Mucosa of rectum (tissue), 2 donors: ENCODE measurements at regions not wholly inside any gene's neighbourhood (a gene's known extent, or its start where the extent isn't known, plus 50 kb on each side); places are given as distances from the start of the nearest gene placed in this dataset.

Experiments
- H3K27ac ChIP-seq, 2 donors: one replicate each; pipeline ENCODE4 v1.7.0; 2013; ENCODE audit warnings: inconsistent platforms in 2 of 2, low read depth in 2 of 2, low read length in 2 of 2
- H3K27me3 ChIP-seq, 2 donors: one replicate each; pipeline ENCODE4 v1.7.0; 2013; ENCODE audit warnings: low read length in 2 of 2; ENCODE audit not compliant: control insufficient read depth in 2 of 2, insufficient read depth in 2 of 2
- H3K36me3 ChIP-seq, 2 donors: one replicate each; pipeline ENCODE4 v1.7.0; 2013; ENCODE audit warnings: low read length in 2 of 2; ENCODE audit not compliant: control insufficient read depth in 2 of 2, insufficient read depth in 2 of 2
- H3K4me1 ChIP-seq, 2 donors: one replicate each; pipeline ENCODE4 v1.7.0; 2013; ENCODE audit warnings: low read length in 2 of 2, mild to moderate bottlenecking in 1 of 2; ENCODE audit not compliant: control insufficient read depth in 2 of 2, insufficient read depth in 2 of 2
- H3K4me3 ChIP-seq, 2 donors: one replicate each; pipeline ENCODE4 v1.7.0; 2013; ENCODE audit warnings: low read length in 2 of 2
- H3K9ac ChIP-seq, 2 donors: one replicate each; pipeline ENCODE4 v1.7.0; 2013; ENCODE audit warnings: low read length in 2 of 2, low read depth in 1 of 2, mild to moderate bottlenecking in 1 of 2
- H3K9me3 ChIP-seq, 2 donors: one replicate each; pipeline ENCODE4 v1.7.0; 2013; ENCODE audit warnings: low read length in 2 of 2; ENCODE audit not compliant: control insufficient read depth in 2 of 2
- donor health status: healthy.
- donor health status: Normal muscosa, but diverticular disease.

DNA sequence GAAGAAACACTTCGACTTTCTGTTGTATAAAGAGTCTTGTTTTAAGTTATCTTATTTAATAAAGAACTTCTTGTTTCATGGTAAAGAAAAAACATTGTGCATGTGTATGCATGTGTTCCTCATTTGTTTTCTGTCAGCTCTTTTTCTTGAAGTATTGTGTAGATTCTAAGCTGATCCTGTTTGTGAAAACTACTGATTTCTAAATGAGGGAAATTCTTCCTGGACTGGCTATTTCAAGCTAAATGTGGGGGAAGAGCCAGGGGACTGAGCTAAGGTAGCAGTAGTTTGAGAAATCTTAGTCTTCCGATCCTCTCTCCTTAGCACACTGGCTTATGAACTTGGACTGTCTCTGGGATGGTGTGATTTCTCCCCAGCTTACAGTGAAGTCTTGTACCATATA is 56.4 kb upstream of the RBMS1 start:
- Histone ChIP-seq H3K36me3 (no peaks in the 10 kb centered on the region), H3K27me3 (no peaks in the 10 kb centered on the region), H3K9ac (no peak overlapping the region), H3K4me3 (no peak overlapping the region), H3K4me1 (no peaks in the 10 kb centered on the region), H3K9me3 (no peaks in the 10 kb centered on the region), H3K27ac (no peak overlapping the region)

GRCh38 chr2:160551259-160551658 is 57.7 kb upstream of the RBMS1 start:
- Histone ChIP-seq H3K9ac (no peak overlapping the region), H3K36me3 (no peaks in the 10 kb centered on the region), H3K4me3 (no peak overlapping the region), H3K27me3 (no peaks in the 10 kb centered on the region), H3K9me3 (peaks cover 0 to 2% of the 10 kb centered on the region in 2 donors), H3K4me1 (no peaks in the 10 kb centered on the region), H3K27ac (no peak overlapping the region)

DNA sequence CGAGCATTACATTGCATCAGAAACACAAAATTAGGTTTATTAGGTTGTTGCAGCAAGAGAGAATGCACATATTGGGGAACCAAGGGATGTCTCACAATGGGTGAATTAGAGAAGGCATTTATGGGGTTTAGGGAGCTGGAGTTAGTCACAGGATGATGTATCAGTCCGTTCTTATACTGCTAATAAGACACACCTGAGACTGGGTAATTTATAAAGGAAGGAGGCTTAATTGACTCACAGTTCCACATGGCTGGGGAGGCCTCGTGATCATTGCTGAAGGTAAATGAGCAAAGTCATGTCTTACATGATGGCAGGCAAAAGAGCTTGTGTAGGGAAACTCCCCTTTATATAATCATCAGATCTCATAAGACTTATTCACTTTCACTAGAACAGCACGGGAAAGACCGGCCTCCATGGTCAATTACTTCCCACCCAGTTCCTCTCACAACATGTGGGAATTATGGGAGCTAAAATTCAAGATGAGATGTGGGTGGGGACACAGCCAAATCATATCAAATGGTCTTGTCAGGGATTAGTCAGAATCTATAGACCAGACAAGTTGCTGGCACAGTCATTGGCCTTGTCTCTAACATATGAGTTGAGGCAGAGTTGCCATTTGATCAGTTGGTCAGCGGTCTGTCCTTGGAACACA is 61.9 kb upstream of the RBMS1 start:
- H3K4me3 ChIP-seq: no peak overlapping the region
- no peak overlapping the region for H3K27ac ChIP-seq
- no peaks in the 10 kb centered on the region for H3K36me3 ChIP-seq
- H3K9me3 ChIP-seq: peaks cover 0 to 2% of the 10 kb centered on the region in 2 donors
- H3K9ac ChIP-seq: no peak overlapping the region
- no peaks in the 10 kb centered on the region for H3K27me3 ChIP-seq
- H3K4me1 ChIP-seq: no peaks in the 10 kb centered on the region

GRCh38 chr2:160557903-160558302 is 64.3 kb upstream of the RBMS1 start:
- no peak overlapping the region for H3K9ac ChIP-seq
- peaks cover 0 to 2% of the 10 kb centered on the region in 2 donors for H3K9me3 ChIP-seq
- H3K27ac ChIP-seq: no peak overlapping the region
- no peaks in the 10 kb centered on the region for H3K27me3 ChIP-seq
- no peaks in the 10 kb centered on the region for H3K4me1 ChIP-seq
- H3K36me3 ChIP-seq: no peaks in the 10 kb centered on the region
- no peak overlapping the region for H3K4me3 ChIP-seq

GRCh38 chr2:160558531-160558930 is 64.9 kb upstream of the RBMS1 start:
- Histone ChIP-seq H3K27ac (no peak overlapping the region), H3K4me3 (no peak overlapping the region), H3K27me3 (no peaks in the 10 kb centered on the region), H3K36me3 (no peaks in the 10 kb centered on the region), H3K9me3 (peaks cover 0 to 2% of the 10 kb centered on the region in 2 donors), H3K4me1 (no peaks in the 10 kb centered on the region), H3K9ac (no peak overlapping the region)

DNA sequence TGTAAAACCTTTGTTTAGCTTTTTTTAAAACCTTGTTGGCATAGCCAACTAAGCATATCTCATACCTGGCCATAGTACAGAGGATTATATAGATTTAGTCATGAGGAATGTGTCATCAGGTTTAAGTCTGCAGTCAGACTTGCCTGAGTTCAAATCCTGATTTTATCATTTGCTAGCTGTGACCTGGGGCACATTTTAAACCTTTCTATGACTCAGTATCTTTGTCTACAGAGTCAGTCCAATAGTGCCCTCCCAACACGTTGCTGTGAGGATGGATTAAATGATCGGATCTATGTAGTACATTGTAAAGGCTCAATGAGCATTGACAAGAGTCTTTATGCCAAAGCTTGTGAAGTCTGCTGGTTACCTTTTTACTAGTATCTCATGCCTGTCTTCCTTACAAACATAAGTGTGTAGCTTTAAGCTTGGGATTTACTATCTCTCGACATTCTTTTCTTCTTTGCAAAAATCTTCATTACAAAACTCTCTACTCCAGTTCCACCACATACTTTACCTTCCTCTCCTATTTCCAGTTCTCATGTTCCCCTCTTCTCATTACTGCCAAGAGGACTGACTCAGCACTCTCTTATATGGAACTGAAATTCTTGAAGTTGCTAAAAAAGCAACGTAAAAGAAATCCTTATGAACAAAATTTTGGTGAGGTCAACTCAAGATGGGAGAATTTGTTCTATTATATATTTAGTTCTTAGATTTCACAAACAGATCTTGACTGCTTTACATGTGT is 68.1 kb upstream of the RBMS1 start:
- H3K9me3 ChIP-seq: no peaks in the 10 kb centered on the region
- peaks cover 0 to 2% of the 10 kb centered on the region in 2 donors for H3K4me1 ChIP-seq
- H3K9ac ChIP-seq: no peak overlapping the region
- no peak overlapping the region for H3K27ac ChIP-seq
- H3K27me3 ChIP-seq: no peaks in the 10 kb centered on the region
- H3K4me3 ChIP-seq: no peak overlapping the region
- no peaks in the 10 kb centered on the region for H3K36me3 ChIP-seq

GRCh38 chr2:160562730-160563129 is 69.1 kb upstream of the RBMS1 start:
- Histone ChIP-seq H3K9ac (no peak overlapping the region), H3K4me3 (no peak overlapping the region), H3K36me3 (no peaks in the 10 kb centered on the region), H3K4me1 (peaks cover 0 to 2% of the 10 kb centered on the region in 2 donors), H3K9me3 (no peaks in the 10 kb centered on the region), H3K27ac (no peak overlapping the region), H3K27me3 (no peaks in the 10 kb centered on the region)

- no peaks in the 10 kb centered on the region for H3K9me3 ChIP-seq
Measured at GRCh38 chr2:160564591-160564990, 71.0 kb upstream of the RBMS1 start.

GRCh38 chr2:160565099-160565845 is 71.7 kb upstream of the RBMS1 start:
- Histone ChIP-seq H3K9me3 (no peaks in the 10 kb centered on the region), H3K4me1 (peaks cover 0 to 2% of the 10 kb centered on the region in 2 donors), H3K4me3 (no peak overlapping the region), H3K27ac (no peak overlapping the region), H3K36me3 (no peaks in the 10 kb centered on the region), H3K9ac (no peak overlapping the region), H3K27me3 (no peaks in the 10 kb centered on the region)

More at GRCh38 chr2:160564591-160564990, 71.0 kb upstream of the RBMS1 start:
- Histone ChIP-seq H3K4me1 (peaks cover 0 to 2% of the 10 kb centered on the region in 2 donors), H3K36me3 (no peaks in the 10 kb centered on the region), H3K9ac (no peak overlapping the region), H3K4me3 (no peak overlapping the region), H3K27me3 (no peaks in the 10 kb centered on the region), H3K27ac (no peak overlapping the region)

- no peaks in the 10 kb centered on the region for H3K27me3 ChIP-seq
- peaks cover 0 to 2% of the 10 kb centered on the region in 2 donors for H3K4me1 ChIP-seq
- no peak overlapping the region for H3K4me3 ChIP-seq
- H3K27ac ChIP-seq: no peak overlapping the region
- H3K9me3 ChIP-seq: no peaks in the 10 kb centered on the region
- H3K9ac ChIP-seq: no peak overlapping the region
- no peaks in the 10 kb centered on the region for H3K36me3 ChIP-seq
Measured at GRCh38 chr2:160566717-160567116, 73.1 kb upstream of the RBMS1 start.
